NCI-H82 (cell line): ENCODE measurements at regions not wholly inside any gene's neighbourhood (a gene's known extent, or its start where the extent isn't known, plus 50 kb on each side); places are given as distances from the start of the nearest gene placed in this dataset.
A peak's percentile ranks its signal among the peaks of the same experiment; 100 is the strongest.
"Not testable (repeated sequence)": the region's sequence is repeated elsewhere in the genome, so short reads cannot be mapped to it uniquely, and the experiment has no call there.

Experiments used
- DNase-seq: peaks from one replicate; lab custom pipeline; 2025; lab: John Stamatoyannopoulos, UW

GRCh38 chr7:85791098-85791497 is 604.2 kb upstream of the SEMA3D start:
- not testable (repeated sequence) for DNase-seq

DNA sequence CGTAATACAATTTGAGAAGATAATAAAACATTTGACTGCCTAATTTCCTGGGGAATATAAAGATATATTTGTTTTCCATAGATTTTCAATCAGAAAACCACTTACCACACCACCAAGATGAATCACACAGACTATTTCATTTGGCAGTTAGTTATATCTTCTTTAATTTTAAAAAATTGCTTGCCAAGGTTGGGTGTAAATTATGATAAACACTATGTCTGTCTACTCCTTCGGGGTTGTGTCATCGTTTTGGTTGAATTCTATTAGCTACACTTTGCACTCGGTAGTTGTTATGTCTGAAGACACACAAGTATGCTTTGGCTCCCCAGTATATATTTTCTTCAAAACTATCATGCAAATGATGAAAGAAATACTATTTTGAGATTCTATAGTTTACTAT is 594.8 kb upstream of the SEMA3D start:
- DNase-seq: no peak

DNA sequence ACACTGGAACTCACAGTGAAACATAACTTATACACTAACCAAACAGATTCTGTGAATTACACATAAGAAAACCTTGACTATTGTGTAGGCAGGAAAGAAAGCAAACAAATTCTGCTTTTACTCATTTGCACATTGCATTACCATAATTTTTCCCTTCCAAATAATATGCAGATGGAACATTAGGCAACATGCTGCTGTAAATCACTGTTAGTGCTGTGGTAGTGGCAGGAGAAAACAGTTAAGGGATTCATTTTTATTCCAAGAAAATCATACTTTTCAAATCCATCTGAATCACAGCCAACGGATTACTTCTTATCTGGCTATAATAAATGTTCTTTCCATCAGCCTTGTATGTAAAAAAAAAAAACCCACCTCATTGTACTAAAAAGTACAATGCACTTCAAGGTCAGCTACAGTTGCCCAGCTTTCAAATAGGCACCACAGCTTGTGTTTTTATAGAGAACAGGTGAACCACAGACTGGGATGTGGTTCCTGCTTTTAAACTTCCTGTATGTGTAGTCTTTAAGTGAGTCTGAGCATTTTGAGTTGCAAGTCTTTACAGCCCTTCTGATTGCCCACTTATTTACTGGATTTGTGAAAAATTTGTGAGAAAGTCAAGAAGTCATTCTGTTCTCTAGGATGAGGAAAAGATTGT is 590.0 kb upstream of the SEMA3D start:
- no peak for DNase-seq

GRCh38 chr7:85775431-85775830 is 588.6 kb upstream of the SEMA3D start:
- no peak for DNase-seq

GRCh38 chr7:85774986-85775385 is 588.1 kb upstream of the SEMA3D start:
- no peak for DNase-seq

DNA sequence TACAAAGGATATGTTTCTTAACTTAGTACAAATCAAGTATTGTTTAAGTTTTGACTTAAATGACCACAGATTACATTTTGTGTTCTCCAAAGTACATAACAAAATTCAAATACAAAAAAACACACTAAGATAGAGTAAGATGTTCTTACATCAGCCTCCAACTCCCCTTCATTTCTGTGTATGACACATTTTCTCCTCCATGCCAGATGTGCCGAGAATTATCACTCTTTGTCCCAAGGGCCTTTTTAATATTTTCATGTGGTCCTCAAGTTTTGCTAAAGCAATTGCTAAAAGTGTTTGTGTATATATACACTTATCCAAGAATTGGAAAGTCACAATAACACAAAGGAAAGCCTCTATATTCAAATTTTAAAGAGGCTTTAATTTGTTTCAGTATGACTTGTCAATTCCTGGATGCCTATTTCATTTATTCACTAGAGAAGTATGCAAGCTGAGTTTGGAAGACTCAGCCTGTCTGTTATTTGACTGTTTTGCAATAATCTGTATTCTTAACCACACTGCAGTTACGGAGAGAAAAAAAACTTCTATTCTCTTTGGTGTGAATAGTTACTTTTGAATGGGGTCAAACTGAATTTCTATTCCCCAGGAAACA is 586.4 kb upstream of the SEMA3D start:
- no peak for DNase-seq

DNA sequence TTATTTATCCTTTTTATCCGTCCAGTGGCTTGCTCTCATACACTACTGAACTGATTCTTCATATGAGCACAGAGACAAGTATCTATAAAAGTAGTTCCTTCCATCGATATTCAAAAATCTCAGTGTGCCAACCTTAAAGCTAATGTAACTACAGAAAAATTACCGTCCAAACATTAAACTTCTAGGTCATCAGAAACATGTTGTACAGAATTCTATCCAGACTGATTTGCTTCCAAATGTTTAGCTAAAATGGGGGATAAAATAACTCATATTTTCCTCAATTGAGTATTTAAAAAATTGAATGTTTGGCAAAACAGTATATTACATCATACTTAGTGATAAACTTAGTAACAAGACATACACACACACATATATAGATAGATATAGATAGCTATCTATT is 584.7 kb upstream of the SEMA3D start:
- DNase-seq: no peak

DNA sequence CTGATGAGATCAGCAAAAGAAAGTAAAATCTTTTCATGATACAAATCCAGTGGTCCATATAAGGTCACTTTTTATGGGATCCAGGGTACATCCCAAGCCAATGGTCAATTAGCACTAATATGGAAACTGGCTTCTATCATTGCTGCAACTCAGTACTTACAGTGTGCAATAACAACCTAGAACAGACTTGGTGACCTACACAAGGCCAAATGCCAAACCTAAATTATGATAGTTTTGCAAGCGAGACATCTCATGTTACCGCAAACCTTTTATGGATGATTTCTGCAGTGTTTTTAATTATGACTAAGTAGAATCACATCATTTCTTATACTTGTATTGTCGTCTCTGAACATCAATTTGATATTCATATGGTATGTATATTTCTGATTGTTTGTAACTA is 583.5 kb upstream of the SEMA3D start:
- no peak for DNase-seq

DNA sequence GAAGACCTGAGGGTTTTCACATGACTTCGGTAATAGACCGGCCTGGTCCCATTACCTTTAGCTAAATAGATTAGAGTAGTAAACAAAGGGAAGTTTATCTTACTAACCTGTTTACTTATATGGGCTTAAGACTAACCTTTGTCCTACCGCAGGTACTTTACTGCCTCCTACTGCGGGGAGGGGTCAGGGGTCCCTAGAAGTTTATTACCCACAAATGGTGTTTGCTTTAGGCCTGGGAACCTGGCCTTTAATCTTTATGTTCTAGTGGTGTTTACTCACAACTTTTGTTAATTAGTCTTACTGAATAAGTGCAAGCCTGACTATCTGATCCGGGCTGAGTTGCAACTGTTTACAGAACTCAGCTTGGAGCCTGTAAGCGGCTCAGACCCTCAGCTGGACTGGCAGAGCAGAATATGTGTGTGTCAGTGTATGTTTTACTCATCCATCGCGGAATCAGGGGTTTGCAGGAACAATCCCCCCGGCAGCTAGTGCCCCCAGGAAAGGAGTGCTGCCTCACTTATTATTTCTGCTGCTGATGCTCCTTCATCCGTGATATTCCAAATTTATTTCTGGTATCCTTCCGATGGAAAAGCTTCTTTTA is 578.9 kb upstream of the SEMA3D start:
- DNase-seq: peak; percentile 30

GRCh38 chr7:85764034-85764433 is 577.2 kb upstream of the SEMA3D start:
- no peak for DNase-seq

GRCh38 chr7:85757348-85757747 is 570.5 kb upstream of the SEMA3D start:
- DNase-seq: no peak

DNA sequence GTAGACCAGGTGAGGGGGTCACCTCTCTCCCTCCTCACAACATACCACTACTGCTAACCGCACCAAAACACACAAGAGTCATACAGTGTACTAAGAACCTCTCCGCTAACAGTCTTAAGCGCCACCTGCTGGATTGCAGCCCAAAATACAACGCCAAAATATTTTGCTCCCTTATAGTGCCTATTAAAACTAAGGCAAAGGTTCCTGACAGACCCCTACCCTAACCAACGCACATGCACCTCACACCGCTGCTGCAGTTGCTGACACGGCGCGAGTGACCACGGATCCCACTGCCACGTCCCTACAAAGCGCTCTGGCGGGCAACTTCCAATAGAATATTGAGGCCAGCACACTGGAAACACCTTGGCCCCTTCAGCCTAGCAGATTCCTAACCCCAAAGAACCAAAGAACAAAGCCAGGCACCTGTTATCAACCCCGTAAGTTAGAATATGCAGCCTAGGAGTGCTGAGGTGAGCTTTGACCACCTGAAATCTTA is 563.6 kb upstream of the SEMA3D start:
- DNase-seq: peak; percentile 77

DNA sequence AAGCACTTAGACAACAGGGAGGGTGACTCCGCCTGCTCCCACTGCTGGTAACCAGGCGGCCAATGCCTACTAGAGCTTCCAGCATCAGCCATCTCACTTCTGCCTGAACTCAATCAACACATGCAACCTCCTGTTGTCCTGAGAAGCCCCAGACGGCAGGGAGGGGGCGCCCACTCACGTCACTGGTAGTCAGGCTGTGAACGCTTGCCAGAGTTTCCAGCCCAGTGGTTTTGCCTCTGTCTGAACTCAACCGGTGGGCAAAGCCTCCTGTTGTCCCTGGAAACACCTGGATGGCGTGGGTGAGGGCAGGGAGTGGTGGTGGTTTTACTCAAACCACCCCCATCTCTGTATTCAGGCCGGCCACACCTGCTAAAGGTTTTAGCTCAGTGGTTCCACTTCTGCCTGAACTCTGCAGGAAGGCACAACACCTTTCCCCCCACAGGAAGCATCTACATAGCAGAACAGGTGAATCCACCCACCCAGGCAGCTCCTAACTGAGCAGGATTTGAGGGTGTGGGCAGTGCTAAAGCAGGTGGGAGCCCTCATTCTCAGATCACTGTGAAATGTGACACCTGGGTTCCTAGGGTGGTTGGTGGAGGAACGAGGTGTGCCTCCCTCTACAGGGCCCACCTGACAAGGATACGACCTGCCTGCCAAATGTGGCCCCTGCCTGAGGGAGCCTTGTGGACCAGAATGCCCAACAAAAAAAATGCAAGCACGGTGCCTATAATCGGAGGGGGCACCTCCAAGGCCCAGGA is 563.0 kb upstream of the SEMA3D start:
- no peak for DNase-seq

GRCh38 chr7:85748861-85749260 is 562.0 kb upstream of the SEMA3D start:
- no peak for DNase-seq

- no peak for DNase-seq
Measured at GRCh38 chr7:85737426-85737825, 550.6 kb upstream of the SEMA3D start.

GRCh38 chr7:85736085-85736484 is 549.2 kb upstream of the SEMA3D start:
- DNase-seq: no peak

- DNase-seq: peak; percentile 34
Measured at GRCh38 chr7:85734823-85735222, 548.0 kb upstream of the SEMA3D start.

GRCh38 chr7:85733169-85733915 is 546.5 kb upstream of the SEMA3D start:
- DNase-seq: no peak

DNA sequence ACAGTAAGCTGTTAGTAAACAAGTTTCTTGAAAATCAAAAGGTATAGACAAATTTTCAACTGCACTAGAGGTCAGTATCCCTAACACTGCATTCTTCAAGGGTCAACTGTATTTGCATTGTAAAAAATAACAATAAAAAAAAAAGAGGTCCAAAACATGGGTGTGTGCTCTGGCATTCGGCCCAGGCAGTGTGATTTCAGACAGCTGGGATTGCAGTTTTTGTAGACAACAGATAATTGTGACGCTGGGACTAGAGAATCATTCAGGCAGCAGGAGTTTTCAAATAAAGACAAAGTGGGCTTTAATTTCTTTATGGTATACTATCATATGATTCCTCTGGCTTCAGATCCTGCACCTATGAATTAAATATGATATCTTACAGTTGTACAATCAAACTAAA is 543.2 kb upstream of the SEMA3D start:
- DNase-seq: no peak

- no peak for DNase-seq
Measured at GRCh38 chr7:85725026-85725425, 538.2 kb upstream of the SEMA3D start.

GRCh38 chr7:85719981-85720953 is 533.4 kb upstream of the SEMA3D start:
- no peak for DNase-seq
